Neutrophil (primary cell): ENCODE measurements at regions not wholly inside any gene's neighbourhood (a gene's known extent, or its start where the extent isn't known, plus 50 kb on each side); places are given as distances from the start of the nearest gene placed in this dataset.

Source experiments
- H3K27ac ChIP-seq: fragments of 200-600 bp; sonication (generic); 2 replicates; pipeline ENCODE4 v1.5.1; 2016; ENCODE audit warnings: mild to moderate bottlenecking, moderate library complexity
- H3K27me3 ChIP-seq: fragments of 200-600 bp; sonication (generic); 2 replicates; pipeline ENCODE4 v1.6.0; 2016; ENCODE audit warnings: mild to moderate bottlenecking
- H3K36me3 ChIP-seq: fragments of 200-600 bp; sonication (generic); 2 replicates; pipeline ENCODE4 v1.5.1; 2017
- H3K4me1 ChIP-seq, 2 experiments: fragments of 200-600 bp in 1 of 2; sonication (generic) in 1 of 2; 1 replicate in 1 of 2; 2 replicates in 1 of 2; pipeline versions ENCODE4 v1.5.1 to v1.6.1; 2013 to 2016; ENCODE audit warnings: low read depth in 1 of 2, low read length in 1 of 2, mild to moderate bottlenecking in 1 of 2, moderate library complexity in 1 of 2; ENCODE audit not compliant: control insufficient read depth in 1 of 2, insufficient read depth in 1 of 2
- H3K4me3 ChIP-seq, 2 experiments: fragments of 200-600 bp in 1 of 2; sonication (generic) in 1 of 2; 1 replicate in 1 of 2; 2 replicates in 1 of 2; pipeline ENCODE4 v1.5.1; 2013 to 2016; ENCODE audit warnings: low read depth in 1 of 2, low read length in 1 of 2, mild to moderate bottlenecking in 1 of 2, moderate library complexity in 1 of 2
- H3K9me3 ChIP-seq: fragments of 200-600 bp; sonication (generic); 2 replicates; pipeline ENCODE4 v1.5.1; 2016
- TF ChIP-seq, protein P1 (sequence below): fragments of 200-600 bp; sonication (generic); IDR thresholded peaks from 2 replicates; pipeline ENCODE4 v1.5.1; 2016; ENCODE audit warnings: antibody characterized with exemption

DNA sequence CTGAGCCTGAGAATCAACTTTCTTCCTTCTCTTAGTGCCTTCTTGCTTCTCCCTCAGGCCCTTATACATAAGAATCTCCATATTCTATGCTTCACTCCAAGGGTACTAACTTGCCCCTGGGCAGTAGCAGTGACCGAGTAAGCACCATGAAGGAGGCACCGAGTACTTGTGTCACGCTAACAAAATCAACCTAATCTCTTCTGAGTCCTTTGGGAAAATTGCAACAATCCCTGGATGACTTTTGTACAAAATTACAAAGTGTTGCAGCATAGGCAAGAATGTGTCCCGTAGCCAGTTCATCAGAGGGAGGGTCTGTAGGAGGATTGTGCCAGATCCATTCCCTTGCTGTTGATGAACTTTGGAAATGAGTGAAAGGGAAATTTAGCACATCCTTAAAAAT is 80.4 kb upstream of the EEPD1 start:
- H3K27me3 ChIP-seq = no peaks in the 10 kb centered on the region
- H3K4me3 ChIP-seq = no peak overlapping the region
- H3K36me3 ChIP-seq = no peaks in the 10 kb centered on the region
- H3K4me1 ChIP-seq = peaks cover 20 to 22% of the 10 kb centered on the region in 2 experiments
- TF ChIP-seq, protein P1, sequence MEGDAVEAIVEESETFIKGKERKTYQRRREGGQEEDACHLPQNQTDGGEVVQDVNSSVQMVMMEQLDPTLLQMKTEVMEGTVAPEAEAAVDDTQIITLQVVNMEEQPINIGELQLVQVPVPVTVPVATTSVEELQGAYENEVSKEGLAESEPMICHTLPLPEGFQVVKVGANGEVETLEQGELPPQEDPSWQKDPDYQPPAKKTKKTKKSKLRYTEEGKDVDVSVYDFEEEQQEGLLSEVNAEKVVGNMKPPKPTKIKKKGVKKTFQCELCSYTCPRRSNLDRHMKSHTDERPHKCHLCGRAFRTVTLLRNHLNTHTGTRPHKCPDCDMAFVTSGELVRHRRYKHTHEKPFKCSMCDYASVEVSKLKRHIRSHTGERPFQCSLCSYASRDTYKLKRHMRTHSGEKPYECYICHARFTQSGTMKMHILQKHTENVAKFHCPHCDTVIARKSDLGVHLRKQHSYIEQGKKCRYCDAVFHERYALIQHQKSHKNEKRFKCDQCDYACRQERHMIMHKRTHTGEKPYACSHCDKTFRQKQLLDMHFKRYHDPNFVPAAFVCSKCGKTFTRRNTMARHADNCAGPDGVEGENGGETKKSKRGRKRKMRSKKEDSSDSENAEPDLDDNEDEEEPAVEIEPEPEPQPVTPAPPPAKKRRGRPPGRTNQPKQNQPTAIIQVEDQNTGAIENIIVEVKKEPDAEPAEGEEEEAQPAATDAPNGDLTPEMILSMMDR = no peak
- H3K27ac ChIP-seq = no peak overlapping the region
- no peaks in the 10 kb centered on the region for H3K9me3 ChIP-seq

DNA sequence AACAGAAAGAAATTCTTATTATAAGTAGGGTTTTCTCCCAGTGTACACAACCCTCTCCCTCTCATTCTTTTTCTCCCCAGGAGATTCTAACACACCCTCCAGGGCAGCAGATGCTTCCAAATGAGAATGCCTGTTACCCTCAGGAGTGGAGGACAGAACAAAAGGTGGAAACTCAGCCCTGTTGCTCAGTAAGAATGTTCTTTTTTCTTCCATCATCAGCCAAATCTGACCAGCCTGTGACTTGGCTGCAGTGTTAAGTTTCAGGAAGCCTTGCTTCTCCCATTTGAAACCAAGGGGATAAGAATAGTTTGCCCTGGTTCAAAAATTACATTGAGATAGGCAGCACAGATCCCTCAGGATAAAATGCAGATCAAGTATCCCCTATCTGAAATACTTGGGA is 77.5 kb upstream of the EEPD1 start:
- TF ChIP-seq, protein P1 = no peak
- Histone ChIP-seq H3K27me3 (no peaks in the 10 kb centered on the region), H3K4me1 (no peaks in the 10 kb centered on the region), H3K4me3 (no peak overlapping the region), H3K36me3 (no peaks in the 10 kb centered on the region), H3K9me3 (no peaks in the 10 kb centered on the region), H3K27ac (no peak overlapping the region)

DNA sequence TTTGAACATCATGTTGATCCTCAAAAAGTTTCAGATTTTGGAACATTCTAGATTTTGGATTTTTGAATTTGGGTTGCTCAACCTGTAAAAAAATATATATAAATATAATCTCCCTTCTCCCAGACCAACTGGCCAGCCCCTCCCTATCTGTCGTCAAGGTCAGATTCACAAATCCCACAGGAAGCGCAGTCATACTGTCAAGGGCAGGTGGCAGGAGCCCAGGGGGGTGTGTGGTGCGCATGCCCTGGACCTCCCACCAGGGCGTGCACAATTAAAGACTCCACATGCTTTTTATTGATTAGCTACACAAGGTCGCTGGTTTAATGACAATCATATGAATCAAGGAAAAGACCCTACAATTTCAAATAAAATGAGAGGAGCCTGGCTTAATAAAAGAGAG is 77.0 kb upstream of the EEPD1 start:
- H3K27me3 ChIP-seq = no peaks in the 10 kb centered on the region
- H3K4me3 ChIP-seq = no peak overlapping the region
- H3K36me3 ChIP-seq = no peaks in the 10 kb centered on the region
- no peak overlapping the region for H3K27ac ChIP-seq
- no peaks in the 10 kb centered on the region for H3K4me1 ChIP-seq
- TF ChIP-seq, protein P1 = no peak
- H3K9me3 ChIP-seq = no peaks in the 10 kb centered on the region

DNA sequence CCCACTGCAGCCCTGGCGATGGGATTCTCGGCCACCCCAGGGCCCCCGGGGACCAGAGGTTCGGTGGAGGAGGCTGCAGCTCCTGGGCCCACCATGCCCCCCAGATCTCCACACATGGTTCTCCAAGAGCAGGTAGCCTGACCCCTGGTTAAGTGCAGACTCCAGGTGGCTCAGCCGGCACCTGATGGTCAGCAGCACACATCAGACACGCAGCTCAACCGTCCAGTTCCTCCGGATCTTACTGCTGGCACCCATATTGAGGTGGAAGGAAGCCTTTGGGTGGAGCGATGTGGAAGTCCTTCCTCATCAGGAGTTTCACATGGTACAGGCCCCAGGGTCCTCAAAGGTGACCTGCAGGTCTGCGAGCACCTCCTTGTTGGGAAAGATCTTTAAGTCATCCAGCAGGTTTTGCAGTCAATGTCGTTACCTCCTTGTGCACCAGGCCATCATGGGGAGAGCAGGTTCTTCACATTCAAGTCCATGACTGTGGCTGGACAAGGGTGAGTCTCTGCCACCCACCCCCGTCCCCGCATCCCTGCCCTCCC is 74.2 kb upstream of the EEPD1 start:
- H3K27me3 ChIP-seq = no peaks in the 10 kb centered on the region
- H3K36me3 ChIP-seq = no peaks in the 10 kb centered on the region
- H3K9me3 ChIP-seq = no peaks in the 10 kb centered on the region
- TF ChIP-seq, protein P1 = no peak
- H3K4me1 ChIP-seq = no peaks in the 10 kb centered on the region
- no peak overlapping the region for H3K4me3 ChIP-seq
- no peak overlapping the region for H3K27ac ChIP-seq

GRCh38 chr7:36079446-36080025 is 73.5 kb upstream of the EEPD1 start:
- H3K4me3 ChIP-seq = no peak overlapping the region
- TF ChIP-seq, protein P1 = no peak
- no peaks in the 10 kb centered on the region for H3K27me3 ChIP-seq
- no peaks in the 10 kb centered on the region for H3K36me3 ChIP-seq
- no peaks in the 10 kb centered on the region for H3K4me1 ChIP-seq
- H3K9me3 ChIP-seq = no peaks in the 10 kb centered on the region
- no peak overlapping the region for H3K27ac ChIP-seq
